ENCODE measurements at regions not wholly inside any gene's neighbourhood (a gene's known extent, or its start where the extent isn't known, plus 50 kb on each side); places are given as distances from the start of the nearest gene placed in this dataset.

DNA sequence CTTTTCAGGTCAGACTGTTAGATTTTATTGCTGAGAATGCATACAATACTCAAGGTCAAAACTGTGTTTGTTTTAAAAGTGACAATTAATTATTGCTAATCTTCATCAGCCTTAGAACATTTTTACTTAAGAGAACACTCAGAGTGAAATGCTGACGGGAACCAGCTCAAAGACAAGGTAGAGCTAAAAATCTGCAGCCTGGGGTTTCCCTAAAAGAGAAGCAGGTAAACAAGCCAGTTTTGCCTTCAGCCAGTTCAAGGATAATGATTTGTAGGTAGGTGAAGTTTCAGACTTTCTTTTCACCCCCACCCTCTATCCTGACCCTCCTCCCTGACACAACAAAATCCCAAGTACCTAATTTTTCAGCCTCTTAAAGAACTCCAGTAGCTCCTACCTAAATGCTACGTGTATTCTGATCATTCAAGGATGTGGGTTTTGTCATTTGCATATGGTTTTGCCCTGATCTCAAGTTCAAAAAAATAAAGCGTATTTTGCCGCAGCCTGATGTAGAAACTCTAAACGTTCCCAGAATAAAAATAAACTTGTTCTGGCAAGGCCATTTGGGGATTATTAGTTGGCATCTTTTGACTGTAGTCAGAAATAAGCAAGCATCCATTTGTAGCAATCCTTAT lies 407.2 kb downstream of the EFNA5 start:
- DNase-seq (ENCODE audit: low read depth) = no peak

GRCh38 chr5:107257885-107258520 lies 412.7 kb downstream of the EFNA5 start:
- DNase-seq (ENCODE audit: low read depth) = no peak

DNA sequence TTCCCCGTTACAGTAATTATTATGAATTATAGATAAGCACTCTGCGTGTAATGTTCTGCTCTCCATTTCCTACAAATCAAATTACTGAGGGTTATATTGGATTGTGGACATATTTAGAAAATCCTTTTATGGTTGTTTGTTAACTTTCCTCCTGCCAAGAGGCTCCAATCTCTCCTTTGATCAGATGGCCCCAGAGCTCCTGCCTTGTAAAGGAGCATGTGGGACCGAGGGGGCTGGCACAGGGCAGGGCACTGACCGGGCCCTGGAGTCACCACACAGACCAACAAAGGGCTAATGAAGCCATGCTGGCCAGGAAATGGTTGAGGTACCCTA lies 415.9 kb downstream of the EFNA5 start:
- no peak for DNase-seq (ENCODE audit: low read depth)

GRCh38 chr5:107254214-107254901 lies 416.4 kb downstream of the EFNA5 start:
- DNase-seq (ENCODE audit: low read depth) = no peak

DNA sequence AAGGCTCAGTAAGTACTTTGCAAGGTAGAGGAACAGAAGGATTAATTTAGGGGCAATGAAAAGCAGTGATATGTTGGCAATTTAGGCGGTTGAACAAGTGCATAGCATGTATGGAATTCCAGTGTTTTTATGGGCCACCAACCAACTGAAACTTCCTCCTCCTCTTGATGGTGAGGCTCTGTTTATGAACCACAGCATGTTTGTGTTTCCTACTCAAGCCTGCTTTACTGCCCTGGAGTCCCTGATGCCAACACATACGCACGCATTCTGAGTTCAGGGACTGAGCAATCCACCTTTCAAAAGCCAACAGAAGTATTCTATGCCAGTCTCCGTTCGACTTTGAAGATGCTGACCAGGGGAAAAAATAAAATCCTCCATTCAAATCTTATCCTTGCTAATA lies 417.5 kb downstream of the EFNA5 start:
- no peak for DNase-seq (ENCODE audit: low read depth)

- DNase-seq (ENCODE audit: low read depth) = no peak
These were observed 419.6 kb downstream of the EFNA5 start for GRCh38 chr5:107251151-107251550.

DNA sequence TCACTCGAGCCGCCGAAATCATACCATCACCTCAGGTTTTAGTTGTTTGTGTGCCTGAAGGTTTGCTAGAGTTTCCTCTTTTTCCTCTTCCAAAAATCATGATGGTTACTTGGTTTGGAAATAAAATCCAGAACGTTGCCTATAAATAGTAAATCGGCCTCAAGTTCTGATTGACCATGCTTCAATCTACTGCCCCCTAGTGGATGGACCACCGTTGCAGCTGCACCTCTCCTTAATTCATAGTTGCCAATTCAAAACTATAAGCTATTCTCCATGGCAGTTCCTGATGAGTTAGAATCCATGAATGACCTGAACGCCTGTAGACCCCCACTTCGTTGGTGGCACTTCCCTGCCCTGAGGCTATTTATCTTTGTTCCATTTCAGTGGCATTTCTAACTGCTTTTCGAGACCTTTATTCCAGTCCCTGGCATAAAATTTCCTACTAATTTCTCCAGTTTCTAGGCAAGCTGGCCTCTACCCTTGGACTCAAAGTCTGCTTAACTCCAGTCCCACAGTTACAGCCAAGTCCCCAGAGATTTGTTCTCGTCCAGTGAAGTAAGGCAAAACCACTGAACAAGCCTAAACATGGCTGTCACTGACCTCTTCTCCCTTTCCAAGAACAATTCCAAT lies 422.6 kb downstream of the EFNA5 start:
- DNase-seq (ENCODE audit: low read depth) = no peak

GRCh38 chr5:107247427-107247826 lies 423.3 kb downstream of the EFNA5 start:
- no peak for DNase-seq (ENCODE audit: low read depth)

- no peak for DNase-seq (ENCODE audit: low read depth)
These were observed 427.5 kb downstream of the EFNA5 start for GRCh38 chr5:107243220-107243579.

DNA sequence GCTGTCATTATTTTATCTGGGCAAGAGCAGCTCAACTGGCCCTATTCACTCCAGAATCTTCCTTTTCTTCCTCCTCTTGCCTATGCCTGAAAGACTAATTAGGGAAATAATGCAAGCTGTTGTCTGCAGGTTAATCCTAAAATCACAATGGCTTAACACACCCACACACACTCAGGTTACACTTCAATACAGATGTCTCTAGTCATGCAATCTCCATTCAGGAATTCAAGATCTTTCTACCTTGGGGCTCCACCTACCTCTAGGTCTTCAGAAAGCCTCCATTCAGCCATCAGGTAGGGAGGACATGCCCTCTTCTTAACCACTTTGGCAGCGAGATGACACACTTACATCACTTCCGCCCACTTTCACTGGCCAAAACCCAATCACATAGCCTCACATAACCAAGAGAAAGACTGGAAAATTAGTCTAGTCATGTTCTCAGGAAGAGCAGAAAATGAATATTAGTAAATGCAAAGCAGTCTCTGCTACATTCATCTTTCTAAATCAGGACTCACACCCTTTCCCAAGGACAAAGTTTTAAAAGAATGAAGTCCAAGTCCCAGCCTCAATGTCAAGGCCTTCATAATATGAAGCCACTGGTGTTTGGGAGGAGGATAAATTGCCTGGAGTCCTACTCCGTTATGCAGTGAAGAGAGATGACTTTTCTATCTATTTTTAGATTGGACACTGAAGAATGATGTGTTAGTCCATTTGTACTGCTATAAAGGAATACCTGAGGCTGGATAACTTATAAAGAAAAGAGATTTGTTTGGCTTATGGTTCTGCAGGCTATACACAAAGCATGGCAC lies 428.1 kb downstream of the EFNA5 start:
- no peak for DNase-seq (ENCODE audit: low read depth)

DNA sequence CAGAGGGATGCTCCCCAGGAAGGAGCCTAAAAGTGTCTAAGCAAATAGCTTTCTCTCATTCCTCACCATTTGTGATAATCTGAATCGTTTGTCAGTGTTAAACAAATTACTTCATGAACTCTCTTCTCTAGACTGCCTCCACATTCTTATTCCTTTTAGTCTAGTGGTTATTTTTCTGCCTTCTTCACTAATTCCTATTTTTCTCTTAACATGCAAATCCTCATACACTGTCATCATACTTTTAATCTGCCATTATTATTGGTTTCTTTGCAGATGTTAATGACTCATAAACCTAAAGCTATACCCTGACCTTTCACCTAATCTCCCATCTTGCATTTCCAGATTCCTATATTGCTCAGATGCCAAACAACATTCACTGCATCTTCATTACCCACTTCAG lies 428.9 kb downstream of the EFNA5 start:
- no peak for DNase-seq (ENCODE audit: low read depth)

DNA sequence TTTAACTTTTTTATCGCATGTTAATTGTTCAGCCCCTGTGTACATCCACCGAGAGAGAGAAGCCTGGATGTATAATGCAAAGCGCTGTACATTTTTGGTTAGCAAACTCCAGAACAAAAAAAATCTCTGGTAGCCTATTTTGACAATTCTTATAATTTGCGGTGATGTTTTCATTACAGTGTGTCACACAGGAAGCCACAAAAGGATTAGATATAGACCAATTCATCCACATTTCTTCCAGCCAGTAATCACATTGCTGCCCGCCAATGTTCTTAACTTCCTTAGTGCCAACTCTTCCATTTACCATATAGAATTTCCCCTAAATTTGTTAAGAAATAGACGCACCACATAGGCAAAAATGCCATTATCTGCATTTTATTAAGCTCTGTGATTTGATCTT lies 435.6 kb downstream of the EFNA5 start:
- no peak for DNase-seq (ENCODE audit: low read depth)

DNA sequence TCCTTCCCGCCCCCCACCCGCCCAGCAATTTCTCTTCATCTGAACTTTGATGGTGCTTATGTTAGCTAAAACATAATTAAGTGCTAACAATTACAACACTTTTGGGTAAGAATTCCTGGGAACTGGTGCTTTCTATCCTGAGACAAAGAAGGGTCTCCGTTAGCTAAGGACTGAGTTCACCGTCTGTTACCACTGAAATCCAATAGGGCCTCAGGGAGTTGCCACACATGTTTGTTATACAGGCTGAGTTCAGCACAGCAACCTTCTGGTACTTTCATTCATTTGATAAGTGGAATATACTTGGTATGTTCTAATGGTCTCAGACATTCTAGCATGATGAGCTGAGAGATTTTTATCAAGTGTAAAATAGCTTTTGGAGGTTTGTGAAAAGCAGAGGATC lies 437.9 kb downstream of the EFNA5 start:
- no peak for DNase-seq (ENCODE audit: low read depth)

GRCh38 chr5:107232293-107232692 lies 438.4 kb downstream of the EFNA5 start:
- no peak for DNase-seq (ENCODE audit: low read depth)

DNA sequence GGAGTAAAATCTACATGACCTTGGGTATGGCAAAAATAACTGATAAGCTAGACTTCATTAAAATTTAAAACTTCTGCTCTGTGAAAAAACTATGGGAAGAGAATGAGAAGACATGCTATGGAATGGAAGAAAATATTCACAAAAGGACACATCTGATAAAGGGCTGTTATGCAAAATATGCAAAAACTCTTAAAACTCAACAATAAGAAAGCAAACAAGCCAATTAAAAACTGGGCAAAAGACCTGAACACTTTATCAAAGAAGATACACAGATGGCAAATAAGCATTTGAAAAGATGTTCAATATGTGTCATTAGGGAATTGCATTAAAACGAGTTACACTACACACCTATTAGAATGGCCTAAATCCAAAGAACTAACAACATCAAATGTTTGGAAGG lies 439.5 kb downstream of the EFNA5 start:
- DNase-seq (ENCODE audit: low read depth) = no peak

- no peak for DNase-seq (ENCODE audit: low read depth)
These were observed 440.4 kb downstream of the EFNA5 start for GRCh38 chr5:107230367-107230766.

DNA sequence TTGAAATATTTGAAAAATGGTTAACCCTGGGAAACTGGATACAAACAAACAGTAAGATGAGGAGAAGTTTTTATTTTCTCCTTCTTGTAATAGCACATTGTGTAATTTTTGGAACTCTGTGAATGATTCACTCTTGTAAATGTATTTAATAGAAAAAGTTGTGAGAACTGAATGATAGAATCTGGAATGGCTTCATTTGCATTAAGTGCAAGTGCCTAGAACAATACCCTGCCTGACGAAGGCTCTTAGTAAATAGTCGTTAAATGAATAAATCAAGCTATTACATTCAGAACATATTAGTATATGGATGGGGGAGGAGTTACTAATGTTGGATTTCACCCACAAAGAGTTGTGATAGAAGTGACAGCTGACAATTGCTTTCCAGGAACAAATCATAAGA lies 442.5 kb downstream of the EFNA5 start:
- no peak for DNase-seq (ENCODE audit: low read depth)

DNA sequence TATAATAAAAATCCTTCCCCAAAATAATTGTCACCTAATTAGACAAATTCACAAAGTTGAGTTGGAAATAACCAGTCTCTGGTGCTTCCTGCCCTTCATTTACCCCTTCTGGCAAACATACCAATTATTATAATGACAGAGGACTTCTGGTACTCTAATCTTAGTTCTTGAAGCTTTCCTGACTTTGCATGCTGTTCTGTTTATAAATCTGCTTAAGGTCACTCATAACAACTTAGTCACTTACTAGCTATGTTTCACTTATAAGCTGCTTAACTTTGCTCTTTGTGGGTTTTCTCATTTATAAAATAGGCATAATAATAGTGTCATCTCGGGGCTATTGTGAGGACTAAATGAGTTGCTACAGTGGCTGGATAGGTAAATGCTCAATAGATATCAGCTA lies 446.5 kb downstream of the EFNA5 start:
- DNase-seq (ENCODE audit: low read depth) = no peak

DNA sequence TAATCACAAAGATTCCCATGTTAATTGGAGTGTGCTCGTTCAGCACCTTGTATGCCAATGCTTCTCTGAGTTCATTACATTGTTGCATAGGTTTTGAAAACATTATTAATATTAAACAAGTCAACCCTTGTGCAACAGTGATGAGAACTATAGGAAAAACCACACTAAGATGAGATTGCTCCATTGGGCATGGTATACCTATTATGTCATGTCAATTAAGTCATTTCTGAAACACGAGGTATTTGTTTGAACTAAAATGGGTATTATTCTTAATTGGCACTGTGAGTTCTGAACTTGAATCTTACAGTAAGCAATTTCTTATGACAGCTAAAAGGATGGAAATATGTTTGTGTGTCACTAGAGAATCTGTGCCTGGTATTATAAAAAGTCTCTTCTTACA lies 447.7 kb downstream of the EFNA5 start:
- DNase-seq (ENCODE audit: low read depth) = no peak

GRCh38 chr5:107219993-107220392 lies 450.7 kb downstream of the EFNA5 start:
- DNase-seq (ENCODE audit: low read depth) = no peak

DNA sequence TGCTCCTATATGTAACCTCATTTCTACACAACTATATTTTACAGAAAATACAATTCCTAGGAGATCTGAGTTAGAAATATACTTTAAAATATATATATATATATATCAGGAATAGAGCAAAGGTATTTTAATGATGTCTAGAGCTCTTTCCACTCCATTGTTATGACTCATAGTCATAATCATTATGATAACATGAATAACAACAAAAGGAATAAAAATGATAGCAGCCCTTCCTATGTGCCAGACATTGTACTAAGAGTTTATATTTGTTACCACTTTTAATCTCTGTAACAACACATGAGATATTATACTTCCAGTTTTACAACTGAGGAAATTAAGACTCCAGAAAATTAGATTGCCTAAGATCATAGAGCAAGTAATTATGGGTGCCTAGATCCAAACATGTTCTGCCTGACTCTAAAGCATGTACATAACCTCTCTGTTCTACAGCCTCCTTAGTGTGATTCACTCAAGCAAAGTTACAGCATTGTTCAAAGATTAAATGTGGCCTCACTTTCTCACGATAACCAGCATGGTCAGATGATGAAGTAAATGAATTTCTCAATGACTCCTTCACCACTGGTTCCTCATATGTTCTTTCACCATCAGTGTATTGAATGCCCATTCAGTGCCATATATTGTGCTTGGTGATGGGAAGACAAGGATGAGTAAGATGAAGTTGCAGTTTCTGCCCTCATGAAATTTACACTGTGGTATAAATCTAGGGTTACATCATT lies 452.1 kb downstream of the EFNA5 start:
- DNase-seq (ENCODE audit: low read depth) = no peak

GRCh38 chr5:107217721-107218130 lies 453.0 kb downstream of the EFNA5 start:
- DNase-seq (ENCODE audit: low read depth) = no peak
